Activated CD4-positive, alpha-beta memory T cell treated with anti-CD3 and anti-CD28 coated beads, Interleukin-2, amount 10 ng/mL, durations not matched to agents 7 days and 5 days (primary cell): ENCODE measurements at regions not wholly inside any gene's neighbourhood (a gene's known extent, or its start where the extent isn't known, plus 50 kb on each side); places are given as distances from the start of the nearest gene placed in this dataset.

Experiments
- CTCF ChIA-PET: fragments of 350-600 bp; sonication (Branson Sonifier 250); formaldehyde crosslinking; loops from one replicate; lab custom pipeline; 2021; ENCODE audit warnings: antibody characterized with exemption, inconsistent platforms; lab: Charles Lee
- POLR2A ChIA-PET: fragments of 350-600 bp; sonication (Branson Sonifier 250); formaldehyde crosslinking; loops from one replicate; lab custom pipeline; 2021; ENCODE audit warnings: antibody characterized with exemption; lab: Charles Lee
- DNase-seq: peaks from one replicate; pipeline ENCODE4 v3.0.0-alpha.2; 2020
- H3K27ac Mint-ChIP-seq: one replicate; pipeline ENCODE4 v1.8.0; 2021; ENCODE audit warnings: mild to moderate bottlenecking, mixed read lengths
- H3K27me3 Mint-ChIP-seq: one replicate; pipeline ENCODE4 v1.8.0; 2021; ENCODE audit warnings: mixed read lengths
- H3K36me3 Mint-ChIP-seq: one replicate; pipeline ENCODE4 v1.8.0; 2021; ENCODE audit warnings: low read depth, mixed read lengths
- H3K4me1 Mint-ChIP-seq: one replicate; pipeline ENCODE4 v1.8.0; 2021; ENCODE audit warnings: mixed read lengths
- H3K4me3 Mint-ChIP-seq: one replicate; pipeline ENCODE4 v1.8.0; 2021; ENCODE audit warnings: mild to moderate bottlenecking, mixed read lengths
- H3K9me3 Mint-ChIP-seq: one replicate; pipeline ENCODE4 v1.8.0; 2021; ENCODE audit warnings: mixed read lengths

DNA sequence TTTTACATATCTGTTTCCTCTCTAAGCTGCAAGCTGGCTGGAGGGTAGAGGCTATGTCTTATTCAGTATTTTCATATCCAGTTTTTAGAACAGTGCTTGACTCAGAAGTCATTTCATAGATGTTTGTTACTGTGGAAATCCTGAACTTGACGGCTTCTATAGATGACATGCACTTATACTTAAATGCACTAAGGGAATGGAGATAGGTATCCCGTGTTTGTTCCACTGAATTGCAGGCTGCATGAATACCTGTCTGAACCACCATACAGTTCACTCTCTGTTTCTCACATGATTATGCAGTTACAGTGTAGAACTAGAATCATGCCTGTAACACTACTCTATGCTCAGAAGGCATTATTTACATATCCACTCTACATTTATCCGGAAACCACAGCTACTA is 417.1 kb downstream of the MTX2 start:
- H3K27me3 Mint-ChIP-seq: peaks cover 35% of the 10 kb centered on the region
- no peaks in the 10 kb centered on the region for H3K4me1 Mint-ChIP-seq
- no peaks in the 10 kb centered on the region for H3K9me3 Mint-ChIP-seq
- ChIA-PET CTCF (interaction anchor here (1.3 kb wide), 1 partner anchor 11 kb away, joined by 4 read pairs; no protein-coding TSS in a partner anchor), POLR2A (interaction anchor here (0.7 kb wide), 1 partner anchor 140 kb away, joined by 3 read pairs; no protein-coding TSS in a partner anchor)
- no peaks in the 10 kb centered on the region for H3K36me3 Mint-ChIP-seq
- H3K27ac Mint-ChIP-seq: no peak overlapping the region
- no peak overlapping the region for H3K4me3 Mint-ChIP-seq
- no peak for DNase-seq

DNA sequence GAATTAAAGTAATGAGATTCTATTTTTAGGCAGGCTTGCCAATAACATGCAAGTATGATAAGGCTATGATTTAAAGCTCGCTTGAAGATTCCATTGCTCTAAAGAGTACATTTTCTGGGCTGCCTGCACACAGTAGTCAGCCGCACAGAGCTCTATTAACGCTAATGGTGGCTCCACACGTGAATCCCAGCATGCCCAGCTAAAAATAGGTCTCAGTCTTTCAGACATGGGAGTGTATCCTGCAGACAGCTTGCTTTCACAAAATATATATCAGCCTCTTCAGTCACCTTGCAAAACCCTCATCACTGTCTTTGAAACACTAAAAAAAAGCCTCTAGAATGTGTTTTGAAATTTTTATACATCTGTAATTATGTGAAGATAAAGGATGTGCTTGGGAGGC is 418.1 kb downstream of the MTX2 start:
- H3K27me3 Mint-ChIP-seq: peaks cover 36% of the 10 kb centered on the region
- no peaks in the 10 kb centered on the region for H3K36me3 Mint-ChIP-seq
- H3K4me3 Mint-ChIP-seq: no peak overlapping the region
- POLR2A ChIA-PET: no interaction called here
- no peak for DNase-seq
- H3K4me1 Mint-ChIP-seq: no peaks in the 10 kb centered on the region
- no peak overlapping the region for H3K27ac Mint-ChIP-seq
- no peaks in the 10 kb centered on the region for H3K9me3 Mint-ChIP-seq
- CTCF ChIA-PET: interaction anchor here (1.3 to 1.4 kb wide), 2 partner anchors 12 to 13 kb away, joined by 3 to 4 read pairs; no protein-coding TSS in a partner anchor

DNA sequence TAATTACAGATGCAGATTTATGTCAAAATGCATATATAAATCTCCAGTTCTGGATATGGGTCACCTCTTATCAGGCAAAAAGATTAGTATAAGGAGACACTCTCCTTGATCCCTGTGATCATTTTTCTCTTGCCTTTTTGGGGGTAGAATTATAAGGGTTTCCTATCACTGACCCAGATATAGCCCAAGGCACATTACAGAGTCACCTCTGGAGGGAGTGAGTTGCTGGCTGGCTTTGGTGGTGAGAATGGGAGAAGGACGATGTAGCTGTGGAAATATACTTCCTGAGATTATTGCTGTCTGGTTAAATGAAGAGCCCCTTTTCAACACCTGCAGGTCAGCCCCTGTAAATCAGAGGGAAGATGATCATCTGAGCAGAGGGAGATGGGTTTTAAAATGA is 418.7 kb downstream of the MTX2 start:
- Mint-ChIP-seq H3K4me1 (no peaks in the 10 kb centered on the region), H3K27me3 (peaks cover 36% of the 10 kb centered on the region), H3K9me3 (no peaks in the 10 kb centered on the region), H3K36me3 (no peaks in the 10 kb centered on the region), H3K27ac (no peak overlapping the region), H3K4me3 (no peak overlapping the region)
- ChIA-PET POLR2A (no interaction called here), CTCF (interaction anchor here (1.4 kb wide), 1 partner anchor 12 kb away, joined by 3 read pairs; no protein-coding TSS in a partner anchor)
- DNase-seq: no peak

DNA sequence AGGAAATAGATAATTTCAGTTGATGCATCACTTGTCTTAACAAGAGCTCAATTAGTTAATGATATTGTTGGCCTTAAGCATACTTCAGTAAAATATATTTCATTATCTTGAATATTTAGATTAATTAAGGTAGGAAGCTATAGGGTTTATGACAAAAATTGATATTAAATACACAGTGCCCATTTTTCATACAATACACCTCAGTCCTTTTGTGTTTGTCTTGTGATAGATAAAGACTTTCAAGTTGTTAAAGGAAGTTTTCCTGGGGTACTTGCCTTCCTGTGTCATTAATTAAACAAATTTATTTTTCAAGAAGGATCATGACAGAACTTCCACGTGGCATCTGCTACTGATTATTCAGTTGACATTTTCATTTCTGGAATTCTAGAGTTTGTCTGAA is 420.5 kb downstream of the MTX2 start:
- peaks cover 35% of the 10 kb centered on the region for H3K27me3 Mint-ChIP-seq
- no peaks in the 10 kb centered on the region for H3K36me3 Mint-ChIP-seq
- no peak for DNase-seq
- H3K27ac Mint-ChIP-seq: no peak overlapping the region
- H3K4me1 Mint-ChIP-seq: no peaks in the 10 kb centered on the region
- no peak overlapping the region for H3K4me3 Mint-ChIP-seq
- H3K9me3 Mint-ChIP-seq: no peaks in the 10 kb centered on the region
- ChIA-PET CTCF (no interaction called here), POLR2A (no interaction called here)

DNA sequence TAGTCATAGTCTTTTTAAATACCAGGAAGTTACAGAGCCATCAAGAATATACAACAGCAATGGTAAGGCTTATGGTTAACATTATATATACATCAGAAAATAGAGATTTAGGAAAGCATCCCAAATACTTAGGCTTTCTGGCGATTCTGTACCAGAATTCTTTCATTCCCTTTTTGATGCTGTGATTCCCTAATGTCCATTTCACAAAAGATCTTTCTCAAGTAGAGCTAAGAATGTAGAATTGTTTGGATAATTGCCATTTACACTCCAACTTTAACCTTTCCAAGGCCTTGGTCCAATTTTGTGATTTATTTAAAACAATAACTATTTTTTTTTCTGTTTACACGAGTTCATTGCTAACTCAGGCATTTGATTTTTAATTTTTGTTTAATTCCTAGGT is 422.2 kb downstream of the MTX2 start:
- no peaks in the 10 kb centered on the region for H3K9me3 Mint-ChIP-seq
- ChIA-PET CTCF (no interaction called here), POLR2A (no interaction called here)
- no peak for DNase-seq
- peaks cover 27% of the 10 kb centered on the region for H3K27me3 Mint-ChIP-seq
- no peaks in the 10 kb centered on the region for H3K36me3 Mint-ChIP-seq
- no peak overlapping the region for H3K4me3 Mint-ChIP-seq
- H3K4me1 Mint-ChIP-seq: no peaks in the 10 kb centered on the region
- H3K27ac Mint-ChIP-seq: no peak overlapping the region

DNA sequence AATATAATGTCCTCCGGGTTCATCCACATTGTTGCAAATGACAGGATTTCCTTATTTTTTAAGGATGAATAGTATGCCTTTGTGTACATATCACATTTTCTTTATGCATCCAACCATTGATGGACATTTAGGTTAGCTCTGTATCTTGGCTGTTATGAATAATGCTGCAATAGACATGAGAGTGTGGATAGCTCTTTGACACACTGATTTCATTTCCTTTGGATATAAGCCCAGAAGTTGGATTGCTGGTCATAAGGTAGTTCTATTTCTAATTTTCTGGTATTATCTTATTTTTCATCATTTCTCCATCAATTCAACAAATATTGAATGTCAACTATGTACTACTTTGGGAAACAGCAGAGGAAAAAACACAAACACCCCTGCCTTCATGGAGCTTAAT is 423.3 kb downstream of the MTX2 start:
- Mint-ChIP-seq H3K4me1 (no peaks in the 10 kb centered on the region), H3K36me3 (no peaks in the 10 kb centered on the region)
- POLR2A ChIA-PET: interaction anchor here (0.9 kb wide), 1 partner anchor 104 kb away, joined by 3 read pairs; no protein-coding TSS in a partner anchor

DNA sequence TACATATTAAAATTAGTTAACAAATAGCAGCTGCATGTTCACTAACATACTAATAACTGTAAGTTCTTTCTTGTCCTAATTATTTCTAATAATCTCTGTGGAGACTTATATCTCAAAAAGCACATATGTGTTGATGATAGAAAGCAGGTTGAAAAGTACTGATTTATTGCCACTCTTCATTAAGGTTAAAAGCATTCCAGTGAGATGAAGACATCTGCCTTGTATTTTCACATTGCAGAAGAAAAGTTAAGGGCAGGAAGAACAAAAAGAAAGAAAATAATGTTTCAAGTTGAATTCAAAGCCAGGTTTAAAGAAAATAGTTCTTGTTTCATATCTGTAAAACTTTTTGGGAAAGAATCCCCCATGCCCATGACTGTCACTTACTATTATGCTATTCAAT is 429.9 kb downstream of the MTX2 start:
- ChIA-PET CTCF (no interaction called here), POLR2A (no interaction called here)
- DNase-seq: no peak
- no peaks in the 10 kb centered on the region for H3K36me3 Mint-ChIP-seq
- peaks cover 9% of the 10 kb centered on the region for H3K27me3 Mint-ChIP-seq
- H3K4me1 Mint-ChIP-seq: no peaks in the 10 kb centered on the region
- H3K4me3 Mint-ChIP-seq: no peak overlapping the region
- H3K9me3 Mint-ChIP-seq: no peaks in the 10 kb centered on the region
- H3K27ac Mint-ChIP-seq: no peak overlapping the region

More for the DNA sequence above, 423.3 kb downstream of the MTX2 start:
- Mint-ChIP-seq H3K4me3 (no peak overlapping the region), H3K27me3 (peaks cover 27% of the 10 kb centered on the region), H3K27ac (no peak overlapping the region), H3K9me3 (no peaks in the 10 kb centered on the region)
- CTCF ChIA-PET: no interaction called here
- no peak for DNase-seq

DNA sequence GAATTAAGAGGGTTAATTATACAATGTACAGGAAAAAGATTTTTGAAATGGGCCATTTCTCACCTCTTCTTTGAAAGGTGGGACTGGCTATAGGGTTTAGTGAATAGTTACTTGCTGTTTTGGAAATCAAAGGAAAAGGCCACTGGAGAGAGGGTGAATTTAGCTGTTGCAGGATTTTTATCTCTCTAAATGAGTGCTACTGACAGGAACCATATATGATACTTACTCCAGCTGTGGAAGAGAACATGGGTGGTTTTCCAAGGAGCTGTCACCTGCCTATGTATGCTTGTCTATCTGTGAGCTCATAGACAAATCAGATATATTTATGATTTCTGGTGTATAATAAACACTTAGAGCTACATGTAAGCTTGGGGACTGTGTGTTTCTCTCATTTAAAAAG is 430.4 kb downstream of the MTX2 start:
- H3K27ac Mint-ChIP-seq: no peak overlapping the region
- CTCF ChIA-PET: interaction anchor here (0.9 kb wide), 1 partner anchor 12 kb away, joined by 3 read pairs; no protein-coding TSS in a partner anchor
- H3K9me3 Mint-ChIP-seq: no peaks in the 10 kb centered on the region
- H3K36me3 Mint-ChIP-seq: no peaks in the 10 kb centered on the region
- POLR2A ChIA-PET: no interaction called here
- H3K4me3 Mint-ChIP-seq: no peak overlapping the region
- peaks cover 8% of the 10 kb centered on the region for H3K27me3 Mint-ChIP-seq
- DNase-seq: no peak
- no peaks in the 10 kb centered on the region for H3K4me1 Mint-ChIP-seq

DNA sequence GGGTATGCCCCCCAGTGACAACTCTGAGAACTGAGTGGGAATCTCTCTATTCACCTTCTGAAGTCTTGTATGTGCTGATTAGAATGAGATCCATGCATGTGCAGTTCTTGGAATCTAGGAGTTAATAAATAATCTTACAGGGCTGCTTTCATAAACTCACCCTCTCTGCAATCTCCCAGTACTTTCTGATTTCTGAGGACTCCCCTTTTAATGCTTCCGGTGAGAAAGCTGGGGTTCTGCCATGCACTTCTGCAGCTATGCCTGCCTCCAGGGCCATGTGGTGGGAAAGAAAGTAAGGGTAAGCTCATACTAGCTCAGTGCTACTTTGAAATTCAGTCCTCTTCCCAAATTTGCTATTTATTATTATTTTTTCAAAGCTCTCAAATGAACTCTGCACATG is 432.9 kb downstream of the MTX2 start:
- ChIA-PET POLR2A (no interaction called here), CTCF (no interaction called here)
- no peak overlapping the region for H3K4me3 Mint-ChIP-seq
- no peaks in the 10 kb centered on the region for H3K9me3 Mint-ChIP-seq
- H3K27ac Mint-ChIP-seq: no peak overlapping the region
- H3K36me3 Mint-ChIP-seq: no peaks in the 10 kb centered on the region
- peaks cover 10% of the 10 kb centered on the region for H3K27me3 Mint-ChIP-seq
- no peaks in the 10 kb centered on the region for H3K4me1 Mint-ChIP-seq
- no peak for DNase-seq

DNA sequence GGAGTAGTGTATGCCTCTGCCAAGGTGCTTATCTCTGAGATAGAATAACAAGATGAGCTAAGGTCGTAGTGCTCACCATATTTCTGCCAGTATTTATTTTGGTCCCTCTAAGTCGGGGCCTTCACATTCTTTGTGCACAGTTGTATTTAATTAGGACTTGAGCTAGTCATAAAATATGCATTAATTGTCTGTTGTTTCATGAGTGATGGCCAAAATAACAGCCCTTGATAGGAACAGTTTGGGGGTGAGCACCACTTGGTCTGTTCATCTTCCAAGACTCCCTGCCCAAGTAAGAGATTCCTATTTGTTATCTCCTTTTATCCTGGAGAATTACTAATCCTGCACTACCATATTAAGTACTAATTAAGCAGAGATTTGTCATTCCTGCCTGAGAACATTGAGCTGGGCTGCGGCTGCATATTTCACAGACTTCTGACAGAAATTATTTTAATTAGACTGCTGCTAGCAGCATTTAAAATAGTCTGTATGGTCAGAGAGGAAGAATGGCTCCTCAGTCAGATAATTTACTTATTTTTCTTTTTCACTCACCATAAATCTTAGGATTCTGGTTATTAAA is 435.1 kb downstream of the MTX2 start:
- H3K27me3 Mint-ChIP-seq: peaks cover 7% of the 10 kb centered on the region
- ChIA-PET POLR2A (no interaction called here), CTCF (no interaction called here)
- H3K4me3 Mint-ChIP-seq: no peak overlapping the region
- no peaks in the 10 kb centered on the region for H3K36me3 Mint-ChIP-seq
- no peaks in the 10 kb centered on the region for H3K4me1 Mint-ChIP-seq
- no peak overlapping the region for H3K27ac Mint-ChIP-seq
- H3K9me3 Mint-ChIP-seq: no peaks in the 10 kb centered on the region
- DNase-seq: no peak

DNA sequence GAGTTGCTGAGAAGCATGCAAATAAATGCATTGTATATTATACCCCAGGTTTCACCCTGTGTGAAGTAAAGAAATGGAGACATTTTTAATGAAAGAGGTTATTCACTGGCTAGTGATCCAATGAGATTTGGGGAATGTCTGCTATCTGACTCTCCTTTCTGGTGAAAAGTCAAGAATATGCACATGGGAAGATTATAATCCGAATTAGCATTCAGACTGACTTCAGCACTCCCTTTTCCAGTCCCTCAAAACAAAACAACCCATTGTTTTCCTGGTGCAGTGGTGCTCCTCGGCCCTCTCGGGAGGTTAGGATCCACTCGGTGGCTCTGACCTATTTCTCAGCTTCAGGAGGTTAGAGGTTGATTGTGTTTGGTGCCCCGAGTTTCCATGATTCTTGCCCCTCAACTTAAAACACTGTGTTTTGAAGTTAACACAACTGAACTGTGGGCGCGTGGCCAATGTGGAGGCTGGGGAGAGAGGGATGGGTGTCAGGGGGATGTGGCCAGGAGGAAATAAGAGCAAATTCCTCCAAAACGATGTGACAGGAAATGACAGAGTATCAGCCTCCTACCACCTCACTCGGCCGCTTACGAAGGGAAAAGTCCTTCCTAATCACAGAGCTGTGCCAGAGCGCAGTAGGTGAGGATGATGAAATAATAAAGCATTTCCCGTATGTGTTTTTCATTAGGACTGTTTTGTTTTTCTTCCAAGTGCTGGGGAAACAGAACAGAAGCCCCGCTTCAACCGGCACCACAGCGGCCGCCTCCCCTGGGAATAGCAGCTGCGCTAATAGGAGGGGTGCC is 440.1 kb downstream of the MTX2 start:
- no peaks in the 10 kb centered on the region for H3K36me3 Mint-ChIP-seq
- ChIA-PET POLR2A (no interaction called here), CTCF (no interaction called here)
- H3K4me3 Mint-ChIP-seq: no peak overlapping the region
- no peak for DNase-seq
- no peaks in the 10 kb centered on the region for H3K9me3 Mint-ChIP-seq
- no peaks in the 10 kb centered on the region for H3K4me1 Mint-ChIP-seq
- peaks cover 18% of the 10 kb centered on the region for H3K27me3 Mint-ChIP-seq
- no peak overlapping the region for H3K27ac Mint-ChIP-seq

DNA sequence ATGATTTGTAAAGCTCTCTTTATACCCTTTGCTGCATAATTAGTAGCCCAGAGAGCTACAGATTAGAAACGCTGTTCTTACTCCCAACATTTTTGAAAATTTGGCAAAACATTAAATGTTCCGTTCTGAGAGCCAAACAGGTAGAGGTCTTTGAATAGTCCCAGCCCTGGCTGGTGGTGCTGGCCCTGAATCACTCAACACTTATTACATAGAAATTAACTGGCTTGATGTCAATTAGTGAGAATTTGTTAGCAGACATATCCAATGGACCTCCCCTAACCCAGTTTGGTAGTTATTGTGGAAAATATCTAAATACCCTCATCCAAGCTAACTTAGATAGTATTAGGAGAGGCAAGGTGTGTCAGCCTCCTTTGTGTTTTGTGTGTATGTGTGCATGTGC is 440.7 kb downstream of the MTX2 start:
- POLR2A ChIA-PET: no interaction called here

DNA sequence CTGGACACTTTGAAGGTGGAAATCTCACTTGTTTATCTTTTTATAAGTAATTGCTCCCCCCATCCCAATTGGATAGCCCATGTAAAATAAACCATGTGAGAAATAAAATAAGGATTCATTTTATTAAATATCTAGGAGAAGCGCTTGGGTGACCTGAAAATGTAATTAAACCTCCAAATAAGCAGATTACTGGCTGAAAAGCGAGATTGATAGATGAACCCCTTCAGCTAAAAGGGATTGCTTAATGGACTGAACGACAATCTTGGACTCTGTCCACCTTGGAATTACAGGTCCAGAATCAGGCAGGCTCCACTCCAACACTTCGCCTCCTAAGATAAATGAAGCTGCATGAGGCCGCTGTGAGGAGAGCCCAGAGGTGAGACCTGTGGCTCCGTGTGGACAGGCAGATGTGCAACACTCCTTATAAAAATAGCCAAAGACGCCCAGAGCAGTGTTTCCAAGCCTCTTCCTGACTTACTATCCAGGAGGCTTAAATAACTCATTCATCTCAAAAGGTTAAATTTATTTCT is 441.5 kb downstream of the MTX2 start:
- ChIA-PET POLR2A (no interaction called here), CTCF (no interaction called here)
- DNase-seq: no peak
- H3K27me3 Mint-ChIP-seq: peaks cover 15% of the 10 kb centered on the region
- no peak overlapping the region for H3K27ac Mint-ChIP-seq
- H3K4me3 Mint-ChIP-seq: no peak overlapping the region
- H3K36me3 Mint-ChIP-seq: no peaks in the 10 kb centered on the region
- no peaks in the 10 kb centered on the region for H3K4me1 Mint-ChIP-seq
- H3K9me3 Mint-ChIP-seq: no peaks in the 10 kb centered on the region

More for the DNA sequence above, 440.7 kb downstream of the MTX2 start:
- Mint-ChIP-seq H3K9me3 (no peaks in the 10 kb centered on the region), H3K36me3 (no peaks in the 10 kb centered on the region), H3K27ac (no peak overlapping the region), H3K4me1 (no peaks in the 10 kb centered on the region), H3K4me3 (no peak overlapping the region), H3K27me3 (peaks cover 17% of the 10 kb centered on the region)
- CTCF ChIA-PET: no interaction called here
- DNase-seq: no peak
